SK-N-MC (cell line): ENCODE measurements at regions not wholly inside any gene's neighbourhood (a gene's known extent, or its start where the extent isn't known, plus 50 kb on each side); places are given as distances from the start of the nearest gene placed in this dataset.

ENCODE experiments used
- EZH2 ChIP-seq: fragments of 200-600 bp; sonication (generic); IDR thresholded peaks from one replicate; pipeline ENCODE4 v1.6.1; 2017; ENCODE audit warnings: antibody characterized with exemption
- FOXP2 ChIP-seq: optimal IDR thresholded peaks from 2 replicates; pipeline ENCODE3; 2011; ENCODE audit warnings: mild to moderate bottlenecking, moderate library complexity; ENCODE audit not compliant: insufficient read depth; ENCODE audit errors: extremely low read length, control extremely low read depth

- TF ChIP-seq FOXP2 (no peak), EZH2 (no peak)
These were observed 798.9 kb upstream of the PIK3C3 start for GRCh38 chr18:41155910-41156851.
